Effector memory CD4-positive, alpha-beta T cell (primary cell): ENCODE measurements at regions not wholly inside any gene's neighbourhood (a gene's known extent, or its start where the extent isn't known, plus 50 kb on each side); places are given as distances from the start of the nearest gene placed in this dataset.
"Not testable (repeated sequence)": the region's sequence is repeated elsewhere in the genome, so short reads cannot be mapped to it uniquely, and the experiment has no call there.

Source experiments
- DNase-seq, 3 donors: peaks; one replicate each; pipeline ENCODE4 v3.0.0-alpha.2; 2020
- H3K27ac ChIP-seq: 2 replicates; pipeline ENCODE4 v1.7.0; 2013; ENCODE audit warnings: mild to moderate bottlenecking, low read length, moderate library complexity; ENCODE audit not compliant: insufficient read depth, poor library complexity, severe bottlenecking
- H3K27me3 ChIP-seq: replicated peaks from 2 replicates; pipeline ENCODE4 v1.7.0; 2013; ENCODE audit warnings: mild to moderate bottlenecking, low read length; ENCODE audit not compliant: insufficient read depth, control insufficient read depth, poor library complexity, severe bottlenecking
- H3K36me3 ChIP-seq: 2 replicates; pipeline ENCODE4 v1.7.0; 2013; ENCODE audit warnings: mild to moderate bottlenecking, low read length, moderate library complexity; ENCODE audit not compliant: control insufficient read depth, insufficient read depth
- H3K4me1 ChIP-seq: 2 replicates; pipeline ENCODE4 v1.7.0; 2013; ENCODE audit warnings: low read length, mild to moderate bottlenecking; ENCODE audit not compliant: control insufficient read depth, insufficient read depth, poor library complexity, severe bottlenecking
- H3K4me3 ChIP-seq: 2 replicates; pipeline ENCODE4 v1.7.0; 2013; ENCODE audit warnings: low read length, low read depth, mild to moderate bottlenecking; ENCODE audit not compliant: insufficient read depth, poor library complexity, severe bottlenecking
- H3K9me3 ChIP-seq: 2 replicates; pipeline ENCODE4 v1.7.0; 2013; ENCODE audit warnings: mild to moderate bottlenecking, low read length, moderate library complexity; ENCODE audit not compliant: control insufficient read depth

GRCh38 chrX:9367421-9367820 is 97.4 kb upstream of the TBL1X start:
- H3K27me3 ChIP-seq: no peaks in the 10 kb centered on the region
- H3K4me1 ChIP-seq: no peaks in the 10 kb centered on the region
- H3K9me3 ChIP-seq: no peaks in the 10 kb centered on the region
- no peak overlapping the region for H3K4me3 ChIP-seq
- DNase-seq: no peak
- no peak overlapping the region for H3K27ac ChIP-seq
- no peaks in the 10 kb centered on the region for H3K36me3 ChIP-seq

- H3K36me3 ChIP-seq: no peaks in the 10 kb centered on the region
- no peaks in the 10 kb centered on the region for H3K4me1 ChIP-seq
- DNase-seq: no peak
- H3K9me3 ChIP-seq: no peaks in the 10 kb centered on the region
- no peak overlapping the region for H3K4me3 ChIP-seq
- no peaks in the 10 kb centered on the region for H3K27me3 ChIP-seq
- no peak overlapping the region for H3K27ac ChIP-seq
Observed at GRCh38 chrX:9368262-9368661, 96.6 kb upstream of the TBL1X start.

GRCh38 chrX:9369802-9370291 is 95.0 kb upstream of the TBL1X start:
- no peaks in the 10 kb centered on the region for H3K4me1 ChIP-seq
- H3K36me3 ChIP-seq: no peaks in the 10 kb centered on the region
- H3K27ac ChIP-seq: no peak overlapping the region
- H3K9me3 ChIP-seq: no peaks in the 10 kb centered on the region
- DNase-seq: no peak
- H3K27me3 ChIP-seq: no peaks in the 10 kb centered on the region
- no peak overlapping the region for H3K4me3 ChIP-seq

DNA sequence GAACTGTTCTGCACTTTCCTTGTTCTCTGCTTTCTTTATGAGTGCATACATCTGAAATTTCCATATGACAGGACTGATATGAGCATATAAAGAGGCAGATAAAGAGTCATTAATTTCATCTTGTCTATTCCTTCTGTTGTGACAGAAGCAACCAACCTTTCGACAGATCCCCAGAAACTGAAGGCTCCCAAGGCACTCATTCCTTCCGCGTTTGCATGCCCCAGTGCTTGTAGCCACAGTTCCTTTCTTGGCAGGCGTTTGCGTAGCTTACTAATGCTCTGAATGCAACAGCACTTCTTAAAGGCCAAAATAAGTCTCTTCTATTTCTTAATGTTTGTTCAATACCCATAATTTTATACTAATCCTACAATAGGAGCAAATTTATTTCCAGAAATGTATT is 94.0 kb upstream of the TBL1X start:
- Histone ChIP-seq H3K27me3 (no peaks in the 10 kb centered on the region), H3K4me3 (no peak overlapping the region), H3K4me1 (no peaks in the 10 kb centered on the region), H3K36me3 (no peaks in the 10 kb centered on the region), H3K9me3 (no peaks in the 10 kb centered on the region), H3K27ac (no peak overlapping the region)
- DNase-seq: no peak

DNA sequence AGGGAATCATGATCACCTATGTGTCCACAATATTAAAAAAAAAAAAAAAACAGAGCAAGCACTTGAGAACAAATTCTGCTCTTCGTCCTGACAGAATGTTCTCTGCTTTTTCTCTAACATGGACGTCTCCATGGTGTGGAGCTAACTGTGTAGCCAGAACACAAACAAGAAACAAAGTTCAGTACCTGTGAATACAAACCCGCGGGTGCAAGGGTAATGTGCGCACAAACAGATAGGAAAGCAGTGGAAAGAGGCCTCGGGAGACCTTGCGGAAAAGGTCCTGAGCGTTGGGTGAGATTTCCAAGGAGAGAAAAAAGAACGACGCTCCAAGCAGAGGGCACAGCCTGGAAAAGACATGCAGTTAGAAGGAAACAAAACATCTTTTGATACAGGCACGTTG is 92.0 kb upstream of the TBL1X start:
- no peak for DNase-seq
- Histone ChIP-seq H3K4me3 (no peak overlapping the region), H3K4me1 (no peaks in the 10 kb centered on the region), H3K27ac (no peak overlapping the region), H3K9me3 (no peaks in the 10 kb centered on the region), H3K36me3 (no peaks in the 10 kb centered on the region), H3K27me3 (no peaks in the 10 kb centered on the region)

DNA sequence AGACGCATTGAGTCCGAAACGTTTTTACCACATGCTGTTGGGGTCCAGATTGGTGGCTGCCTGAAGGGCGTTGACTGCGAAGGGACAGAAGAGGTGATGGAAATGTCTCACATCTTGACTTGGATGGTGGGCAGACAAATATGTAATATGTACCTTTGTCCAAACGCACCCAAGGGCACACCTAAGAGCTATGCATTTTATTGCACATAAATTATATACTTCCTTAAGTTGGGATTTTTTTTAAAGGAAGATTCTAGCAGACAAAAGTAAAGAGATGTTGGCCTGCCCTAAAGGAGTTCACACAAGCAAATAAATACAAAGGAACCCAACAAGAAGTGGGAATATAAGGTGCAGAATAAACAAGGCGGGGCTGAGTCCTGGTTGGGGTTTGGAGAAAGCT is 91.1 kb upstream of the TBL1X start:
- H3K4me1 ChIP-seq: no peaks in the 10 kb centered on the region
- H3K9me3 ChIP-seq: no peaks in the 10 kb centered on the region
- H3K27ac ChIP-seq: no peak overlapping the region
- H3K4me3 ChIP-seq: no peak overlapping the region
- no peak for DNase-seq
- no peaks in the 10 kb centered on the region for H3K36me3 ChIP-seq
- H3K27me3 ChIP-seq: no peaks in the 10 kb centered on the region

- Histone ChIP-seq H3K4me1 (no peaks in the 10 kb centered on the region), H3K27me3 (no peaks in the 10 kb centered on the region), H3K36me3 (no peaks in the 10 kb centered on the region), H3K4me3 (no peak overlapping the region), H3K27ac (no peak overlapping the region), H3K9me3 (no peaks in the 10 kb centered on the region)
- DNase-seq: no peak
Observed at GRCh38 chrX:9374555-9374954, 90.3 kb upstream of the TBL1X start.

- Histone ChIP-seq H3K4me3 (no peak overlapping the region), H3K27me3 (no peaks in the 10 kb centered on the region), H3K4me1 (no peaks in the 10 kb centered on the region), H3K9me3 (no peaks in the 10 kb centered on the region), H3K36me3 (no peaks in the 10 kb centered on the region), H3K27ac (no peak overlapping the region)
- DNase-seq: no peak
Observed at GRCh38 chrX:9376111-9376510, 88.7 kb upstream of the TBL1X start.

- not testable (repeated sequence) for H3K27me3 ChIP-seq, H3K4me1 ChIP-seq, H3K27ac ChIP-seq, H3K36me3 ChIP-seq, H3K4me3 ChIP-seq, DNase-seq, H3K9me3 ChIP-seq
Observed at GRCh38 chrX:9377216-9377615, 87.6 kb upstream of the TBL1X start.

GRCh38 chrX:9378980-9379696 is 85.7 kb upstream of the TBL1X start:
- Histone ChIP-seq H3K36me3 (no peaks in the 10 kb centered on the region), H3K27ac (no peak overlapping the region), H3K27me3 (no peaks in the 10 kb centered on the region), H3K4me3 (no peak overlapping the region), H3K9me3 (no peaks in the 10 kb centered on the region), H3K4me1 (no peaks in the 10 kb centered on the region)
- no peak for DNase-seq
